OCI-LY1 (cell line): ENCODE measurements at regions not wholly inside any gene's neighbourhood (a gene's known extent, or its start where the extent isn't known, plus 50 kb on each side); places are given as distances from the start of the nearest gene placed in this dataset.

ENCODE experiments used
- H2AFZ ChIP-seq: fragments of 200-600 bp; sonication (generic), shearing (Covaris generic); 2 replicates; pipeline ENCODE4 v1.6.0; 2014; ENCODE audit warnings: antibody characterized with exemption, mild to moderate bottlenecking, low read length
- H3F3A ChIP-seq: fragments of 200-600 bp; sonication (generic), shearing (Covaris generic); 2 replicates; pipeline ENCODE4 v1.6.0; 2014; ENCODE audit warnings: mild to moderate bottlenecking, antibody characterized with exemption, low read length, moderate library complexity; ENCODE audit not compliant: insufficient read depth
- H3K27ac ChIP-seq: fragments of 200-600 bp; sonication (generic); 2 replicates; pipeline ENCODE4 v1.5.1; 2014; ENCODE audit warnings: low read length, mixed run types, mild to moderate bottlenecking, low read depth; ENCODE audit not compliant: poor library complexity, severe bottlenecking
- H3K27me3 ChIP-seq: fragments of 200-600 bp; sonication (generic); 2 replicates; pipeline ENCODE4 v1.6.0; 2014; ENCODE audit warnings: antibody characterized with exemption, mild to moderate bottlenecking, low read length, moderate library complexity; ENCODE audit not compliant: insufficient read depth
- H3K36me3 ChIP-seq: fragments of 200-600 bp; sonication (generic); 2 replicates; pipeline ENCODE4 v1.6.1; 2014; ENCODE audit warnings: mild to moderate bottlenecking, antibody characterized with exemption, low read length, moderate library complexity, mixed read lengths; ENCODE audit not compliant: insufficient read depth
- H3K4me1 ChIP-seq: fragments of 200-600 bp; sonication (generic); 2 replicates; pipeline ENCODE4 v1.5.1; 2014; ENCODE audit warnings: mild to moderate bottlenecking, low read length, moderate library complexity; ENCODE audit not compliant: insufficient read depth, severe bottlenecking
- H3K4me2 ChIP-seq: fragments of 200-600 bp; sonication (generic), shearing (Covaris generic); 2 replicates; pipeline ENCODE4 v1.6.1; 2014; ENCODE audit warnings: low read length
- H3K4me3 ChIP-seq: fragments of 200-600 bp; sonication (generic); 2 replicates; pipeline ENCODE4 v1.5.1; 2014; ENCODE audit warnings: low read length, low read depth, mild to moderate bottlenecking, mixed read lengths; ENCODE audit not compliant: poor library complexity, severe bottlenecking
- H3K79me2 ChIP-seq: fragments of 200-600 bp; shearing (Covaris generic); 2 replicates; pipeline ENCODE4 v1.6.1; 2016; ENCODE audit warnings: mixed run types, low read length, mixed read lengths; ENCODE audit not compliant: insufficient read depth
- H3K9ac ChIP-seq: fragments of 200-600 bp; sonication (generic), shearing (Covaris generic); 2 replicates; pipeline ENCODE4 v1.6.1; 2014; ENCODE audit warnings: mild to moderate bottlenecking, low read length, mixed read lengths
- H3K9me2 ChIP-seq: fragments of 200-600 bp; sonication (generic), shearing (Covaris generic); 2 replicates; pipeline ENCODE4 v1.6.1; 2014; ENCODE audit warnings: low read depth, mild to moderate bottlenecking, low read length, mixed read lengths
- H3K9me3 ChIP-seq: fragments of 200-600 bp; shearing (Covaris generic); 2 replicates; pipeline ENCODE4 v1.6.1; 2014; ENCODE audit warnings: low read length, mixed read lengths
- H4K20me1 ChIP-seq: fragments of 200-600 bp; sonication (generic), shearing (Covaris generic); 2 replicates; pipeline ENCODE4 v1.6.0; 2016; ENCODE audit warnings: mild to moderate bottlenecking, low read length; ENCODE audit not compliant: insufficient read depth
- EZH2 ChIP-seq: fragments of 200-600 bp; sonication (generic), shearing (Covaris generic); IDR thresholded peaks from 2 replicates; pipeline ENCODE4 v1.8.0; 2017; ENCODE audit warnings: borderline replicate concordance, mixed run types, mild to moderate bottlenecking, antibody characterized with exemption, low read length, moderate library complexity, mixed read lengths
- TF ChIP-seq, protein P1 (sequence below): fragments of 200-600 bp; sonication (generic), shearing (Covaris generic); IDR thresholded peaks from 2 replicates; pipeline ENCODE4 v1.5.1; 2017; ENCODE audit warnings: mild to moderate bottlenecking, antibody characterized with exemption, low read length, moderate library complexity, mixed read lengths

DNA sequence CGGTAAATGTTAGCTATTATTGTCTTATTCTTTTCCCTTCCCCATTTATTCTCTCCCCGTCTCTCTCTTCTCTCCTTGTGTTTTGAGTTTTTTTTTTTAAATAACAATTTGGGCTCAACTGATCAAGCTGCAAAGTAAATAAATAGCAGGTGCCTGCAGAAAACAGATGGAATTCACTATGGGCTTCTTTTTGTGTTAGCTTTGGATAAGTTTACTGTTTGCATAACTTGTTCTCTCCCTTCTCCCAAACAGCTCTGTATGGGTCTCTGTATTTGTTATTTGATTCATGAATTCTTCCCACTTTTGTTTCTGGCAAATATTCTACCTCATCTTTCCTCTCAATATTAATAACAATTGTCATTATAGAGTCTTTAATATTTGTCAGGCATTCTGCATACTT lies 111.8 kb upstream of the ASTN2 start:
- TF ChIP-seq, protein P1, sequence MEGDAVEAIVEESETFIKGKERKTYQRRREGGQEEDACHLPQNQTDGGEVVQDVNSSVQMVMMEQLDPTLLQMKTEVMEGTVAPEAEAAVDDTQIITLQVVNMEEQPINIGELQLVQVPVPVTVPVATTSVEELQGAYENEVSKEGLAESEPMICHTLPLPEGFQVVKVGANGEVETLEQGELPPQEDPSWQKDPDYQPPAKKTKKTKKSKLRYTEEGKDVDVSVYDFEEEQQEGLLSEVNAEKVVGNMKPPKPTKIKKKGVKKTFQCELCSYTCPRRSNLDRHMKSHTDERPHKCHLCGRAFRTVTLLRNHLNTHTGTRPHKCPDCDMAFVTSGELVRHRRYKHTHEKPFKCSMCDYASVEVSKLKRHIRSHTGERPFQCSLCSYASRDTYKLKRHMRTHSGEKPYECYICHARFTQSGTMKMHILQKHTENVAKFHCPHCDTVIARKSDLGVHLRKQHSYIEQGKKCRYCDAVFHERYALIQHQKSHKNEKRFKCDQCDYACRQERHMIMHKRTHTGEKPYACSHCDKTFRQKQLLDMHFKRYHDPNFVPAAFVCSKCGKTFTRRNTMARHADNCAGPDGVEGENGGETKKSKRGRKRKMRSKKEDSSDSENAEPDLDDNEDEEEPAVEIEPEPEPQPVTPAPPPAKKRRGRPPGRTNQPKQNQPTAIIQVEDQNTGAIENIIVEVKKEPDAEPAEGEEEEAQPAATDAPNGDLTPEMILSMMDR: no peak
- TF ChIP-seq EZH2: no peak
- H3K27ac ChIP-seq: no peak overlapping the region
- H3K27me3 ChIP-seq: no peaks in the 10 kb centered on the region
- no peaks in the 10 kb centered on the region for H3K36me3 ChIP-seq
- no peak overlapping the region for H3K4me2 ChIP-seq
- H4K20me1 ChIP-seq: no peaks in the 10 kb centered on the region
- H3K4me1 ChIP-seq: no peaks in the 10 kb centered on the region
- H2AFZ ChIP-seq: no peak overlapping the region
- H3K9ac ChIP-seq: no peak overlapping the region
- no peaks in the 10 kb centered on the region for H3K9me2 ChIP-seq
- no peaks in the 10 kb centered on the region for H3K9me3 ChIP-seq
- no peaks in the 10 kb centered on the region for H3F3A ChIP-seq
- H3K79me2 ChIP-seq: no peaks in the 10 kb centered on the region
- no peak overlapping the region for H3K4me3 ChIP-seq

DNA sequence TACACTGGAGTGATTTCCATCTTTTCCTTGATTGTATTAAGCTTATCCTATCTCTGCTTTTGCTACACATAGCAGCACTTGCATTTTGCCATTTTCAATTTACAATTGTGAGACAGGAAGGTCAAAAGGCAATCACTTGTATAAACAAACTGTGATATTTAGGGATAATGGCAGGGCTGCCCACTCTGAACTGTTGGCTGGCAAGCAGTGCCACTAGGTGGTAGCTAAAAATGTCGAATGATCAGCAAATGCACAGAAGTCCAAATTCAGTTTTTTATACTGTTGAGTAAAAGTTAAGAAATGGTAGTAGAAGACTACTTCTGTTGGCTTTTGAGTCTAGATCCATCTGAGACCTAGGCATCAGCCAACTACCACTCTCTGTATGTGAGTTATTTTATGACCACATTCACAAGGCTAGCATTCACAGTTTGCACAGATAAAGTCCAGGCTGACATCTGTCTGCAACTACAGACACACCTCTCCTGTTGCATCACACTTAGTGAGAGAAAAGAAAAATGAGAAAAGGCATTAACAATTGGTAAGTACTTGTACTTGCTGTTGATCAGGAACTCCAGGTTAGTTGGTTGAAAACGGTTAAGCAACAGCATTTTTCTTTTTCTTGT lies 108.8 kb upstream of the ASTN2 start:
- Histone ChIP-seq H3K27ac (no peak overlapping the region), H4K20me1 (no peaks in the 10 kb centered on the region), H3K9me2 (no peaks in the 10 kb centered on the region), H3K4me3 (no peak overlapping the region), H3K36me3 (no peaks in the 10 kb centered on the region), H3K27me3 (no peaks in the 10 kb centered on the region), H3F3A (no peaks in the 10 kb centered on the region), H3K9ac (no peak overlapping the region), H3K4me1 (no peaks in the 10 kb centered on the region), H3K4me2 (no peak overlapping the region), H3K79me2 (no peaks in the 10 kb centered on the region), H2AFZ (no peak overlapping the region), H3K9me3 (no peaks in the 10 kb centered on the region)
- TF ChIP-seq, protein P1: no peak
- TF ChIP-seq EZH2: no peak

DNA sequence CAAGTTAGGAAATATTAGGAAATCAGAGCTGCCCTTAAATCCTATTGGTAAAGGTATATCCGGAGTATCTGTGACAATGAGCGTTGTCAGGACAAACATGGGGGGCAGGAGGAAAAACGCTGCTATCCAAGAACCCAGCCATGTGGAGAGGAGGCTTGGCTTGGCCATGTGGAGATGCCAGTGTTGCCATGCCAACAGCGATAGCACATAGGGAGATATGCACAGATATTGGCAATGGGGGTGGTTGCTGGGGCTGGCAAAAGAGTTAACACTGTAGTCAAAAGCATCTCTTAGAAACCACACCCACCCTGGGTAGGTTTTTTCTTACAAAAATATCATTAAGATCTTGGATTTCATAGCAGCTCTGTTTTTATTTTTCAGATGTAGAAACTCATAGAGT lies 106.4 kb upstream of the ASTN2 start:
- Histone ChIP-seq H3K27ac (no peak overlapping the region), H4K20me1 (no peaks in the 10 kb centered on the region), H3K9ac (no peak overlapping the region), H3K4me2 (no peak overlapping the region), H3F3A (no peaks in the 10 kb centered on the region), H3K4me1 (no peaks in the 10 kb centered on the region), H3K9me2 (no peaks in the 10 kb centered on the region), H3K27me3 (no peaks in the 10 kb centered on the region), H3K9me3 (no peaks in the 10 kb centered on the region), H3K36me3 (no peaks in the 10 kb centered on the region), H3K4me3 (no peak overlapping the region), H3K79me2 (no peaks in the 10 kb centered on the region), H2AFZ (no peak overlapping the region)
- TF ChIP-seq, protein P1: no peak
- TF ChIP-seq EZH2: no peak
